Renal cortex interstitium (tissue), 11 donors: ENCODE measurements at regions not wholly inside any gene's neighbourhood (a gene's known extent, or its start where the extent isn't known, plus 50 kb on each side); places are given as distances from the start of the nearest gene placed in this dataset.

ENCODE experiments used
- DNase-seq, 11 donors: peaks; one replicate each; pipeline ENCODE4 v3.0.0-alpha.2; 2013; ENCODE audit warnings: low read depth in 9 of 11, low spot score in 4 of 11; ENCODE audit errors: extremely low read depth in 1 of 11

GRCh38 chr17:79541056-79541850 lies 69.6 kb downstream of the RBFOX3 start:
- DNase-seq: no peak

DNA sequence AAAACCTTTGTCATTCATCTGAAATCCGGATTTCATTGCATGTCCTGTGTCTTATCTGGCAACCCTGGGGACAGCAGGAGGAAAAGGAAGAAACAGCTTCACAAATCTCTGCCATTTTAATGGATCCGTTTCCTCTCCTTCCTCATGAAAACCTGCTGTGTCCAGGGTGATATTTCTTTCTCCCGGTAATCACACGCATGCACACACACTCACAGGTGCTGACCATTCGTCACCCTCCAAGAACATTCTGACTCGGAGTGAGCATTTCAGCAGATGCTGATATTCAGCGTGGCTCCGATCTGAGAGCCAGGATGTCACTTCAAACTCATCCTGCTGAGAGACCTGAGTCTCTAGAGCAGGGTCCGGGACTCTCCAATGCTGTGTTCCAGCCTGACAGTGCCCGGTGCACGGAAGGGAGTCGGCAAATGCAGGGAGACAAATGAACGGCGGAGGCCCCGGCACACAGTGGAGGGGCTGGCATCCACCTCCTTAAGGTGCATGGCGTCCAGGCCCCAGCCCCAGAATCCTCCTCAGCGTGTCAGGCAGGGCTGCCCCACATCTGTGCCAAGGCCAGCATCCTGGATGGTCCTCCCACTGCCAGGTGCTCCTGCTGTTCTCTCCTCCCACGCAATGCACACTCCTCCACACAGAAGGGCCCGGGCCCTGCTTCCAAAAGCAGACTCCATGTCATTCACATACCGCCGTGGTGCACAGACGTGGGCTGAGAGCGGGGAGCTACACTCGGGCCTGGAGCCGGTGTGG lies 70.7 kb downstream of the RBFOX3 start:
- DNase-seq: no peak

- no peak for DNase-seq
Measured at GRCh38 chr17:79538291-79538690, 72.6 kb downstream of the RBFOX3 start.

DNA sequence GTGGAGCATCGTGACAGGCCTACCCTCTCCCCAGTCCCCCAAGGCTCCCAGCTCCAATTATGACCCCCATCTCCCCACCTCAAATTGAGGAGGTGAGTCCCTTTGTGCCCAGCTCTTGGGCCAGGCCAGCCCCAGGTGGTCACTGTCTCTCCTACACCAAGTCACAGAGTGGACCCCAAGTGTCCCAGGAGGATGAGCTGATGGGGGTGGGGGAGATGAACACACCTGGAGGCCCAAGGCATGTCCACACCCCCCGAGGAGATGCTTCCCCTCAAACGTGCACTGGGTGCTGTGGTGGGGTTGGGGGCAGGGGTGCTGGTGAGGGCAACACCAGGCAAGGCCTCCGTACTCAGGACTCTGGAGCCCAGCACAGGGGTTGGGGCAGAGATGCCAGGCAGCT lies 73.2 kb downstream of the RBFOX3 start:
- no peak for DNase-seq

GRCh38 chr17:79537061-79537460 lies 73.8 kb downstream of the RBFOX3 start:
- DNase-seq: no peak

GRCh38 chr17:79536212-79536840 lies 74.5 kb downstream of the RBFOX3 start:
- no peak for DNase-seq

GRCh38 chr17:79535728-79536025 lies 75.2 kb downstream of the RBFOX3 start:
- no peak for DNase-seq

- DNase-seq: no peak
Measured at GRCh38 chr17:79534851-79535727, 75.8 kb downstream of the RBFOX3 start.

DNA sequence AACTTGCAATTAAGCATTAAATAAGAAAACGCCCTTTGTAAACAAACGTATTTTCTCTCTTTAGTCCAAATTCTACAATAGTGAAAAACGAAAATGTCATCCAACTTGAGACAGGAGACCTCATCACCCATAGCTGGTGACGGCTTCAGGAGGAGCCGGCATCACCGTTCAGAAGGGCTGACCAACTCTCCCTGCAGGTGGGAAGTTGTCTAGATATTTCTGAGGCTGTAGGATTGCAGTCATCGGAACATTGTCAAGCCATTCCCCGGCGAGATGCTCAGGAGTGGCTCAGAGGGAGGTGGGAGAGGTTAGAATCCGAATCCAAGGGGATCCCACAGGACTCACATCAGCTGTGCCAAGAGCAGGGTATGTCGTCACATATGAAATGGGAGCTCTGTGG lies 76.7 kb downstream of the RBFOX3 start:
- no peak for DNase-seq

DNA sequence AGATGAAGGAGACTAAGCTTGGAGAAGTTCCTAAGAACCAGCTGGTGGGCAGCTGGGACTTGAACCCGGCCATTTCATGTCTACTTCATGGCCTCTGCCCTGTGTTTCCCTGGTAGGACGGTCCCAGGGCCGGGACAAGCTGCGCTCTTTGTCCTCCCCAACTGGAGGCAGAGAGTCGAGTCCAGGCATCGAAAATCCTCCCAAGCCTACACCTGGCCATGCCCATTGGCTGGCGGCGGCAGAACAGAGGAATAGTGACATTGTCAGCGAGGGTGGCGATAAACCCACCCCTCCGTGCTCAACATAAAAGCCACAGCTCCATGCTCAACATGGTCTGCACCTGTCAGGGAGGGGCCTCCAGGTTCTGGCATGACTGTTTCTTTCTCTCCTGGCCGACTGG lies 77.7 kb downstream of the RBFOX3 start:
- DNase-seq: no peak

GRCh38 chr17:79532107-79532790 lies 78.6 kb downstream of the RBFOX3 start:
- DNase-seq: no peak

DNA sequence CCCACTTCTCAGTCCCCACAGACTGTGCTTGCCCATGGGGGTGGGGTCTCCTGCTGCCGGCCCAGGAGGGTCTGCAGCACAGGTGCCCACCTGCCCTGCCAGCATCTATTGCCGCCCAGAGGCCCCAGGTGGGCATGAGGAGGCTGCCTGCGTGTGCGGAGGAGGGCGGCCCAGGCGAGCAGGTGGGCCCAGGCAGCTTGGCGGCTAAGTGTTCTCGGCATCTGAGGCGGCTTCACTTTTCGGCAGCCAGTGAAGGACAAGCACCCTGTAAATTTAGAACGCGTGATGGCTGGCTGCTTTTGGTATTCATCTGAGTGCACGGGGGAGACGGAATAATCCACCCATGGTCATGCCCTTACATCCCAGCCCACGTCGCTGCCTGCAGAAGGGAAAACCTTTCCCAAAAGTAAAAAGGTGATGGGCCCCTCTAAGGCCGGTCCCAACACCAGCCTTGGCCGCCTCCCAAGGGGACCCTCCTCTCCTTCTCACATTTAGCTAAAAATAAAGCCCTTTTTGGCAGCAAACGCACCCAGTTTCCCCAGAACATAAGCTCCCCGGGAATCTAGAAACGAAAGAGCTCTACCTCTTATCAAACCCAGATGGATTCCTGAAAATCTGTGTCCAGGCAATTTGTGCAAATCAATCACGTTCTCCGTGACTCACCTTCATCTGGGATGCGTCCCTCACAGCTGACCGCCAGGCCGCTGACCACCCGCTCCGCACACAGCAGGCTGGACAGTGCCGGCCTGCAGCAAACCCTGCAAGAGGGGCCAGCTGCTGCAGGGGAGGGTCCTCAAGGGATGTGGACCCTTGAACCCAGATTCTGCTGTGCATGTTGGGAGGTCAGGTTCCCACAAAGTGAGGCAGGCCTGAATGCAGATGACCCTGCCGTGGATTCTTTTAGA lies 79.4 kb downstream of the RBFOX3 start:
- DNase-seq: no peak

GRCh38 chr17:79530361-79531105 lies 80.3 kb downstream of the RBFOX3 start:
- DNase-seq: no peak

DNA sequence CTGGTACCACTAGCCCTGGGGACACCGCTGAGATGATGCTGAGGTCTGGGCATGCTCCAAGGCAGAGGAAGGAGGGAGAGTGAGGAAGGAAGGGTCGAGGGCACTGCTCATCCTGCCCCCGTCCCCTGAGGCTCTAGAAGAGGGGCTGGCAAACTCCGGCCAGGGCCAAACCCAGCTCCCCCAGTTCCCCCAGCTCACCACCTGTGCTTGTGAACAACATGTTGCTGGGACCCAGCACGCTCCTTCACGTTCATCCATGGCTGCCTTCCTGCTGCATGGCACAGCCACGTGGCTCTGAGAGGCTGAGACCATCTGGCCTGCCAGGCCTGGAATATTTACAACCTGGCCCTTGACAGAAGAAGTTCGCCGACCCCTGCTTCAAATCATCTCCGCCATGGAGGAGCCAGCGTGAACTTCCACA lies 81.2 kb downstream of the RBFOX3 start:
- no peak for DNase-seq

DNA sequence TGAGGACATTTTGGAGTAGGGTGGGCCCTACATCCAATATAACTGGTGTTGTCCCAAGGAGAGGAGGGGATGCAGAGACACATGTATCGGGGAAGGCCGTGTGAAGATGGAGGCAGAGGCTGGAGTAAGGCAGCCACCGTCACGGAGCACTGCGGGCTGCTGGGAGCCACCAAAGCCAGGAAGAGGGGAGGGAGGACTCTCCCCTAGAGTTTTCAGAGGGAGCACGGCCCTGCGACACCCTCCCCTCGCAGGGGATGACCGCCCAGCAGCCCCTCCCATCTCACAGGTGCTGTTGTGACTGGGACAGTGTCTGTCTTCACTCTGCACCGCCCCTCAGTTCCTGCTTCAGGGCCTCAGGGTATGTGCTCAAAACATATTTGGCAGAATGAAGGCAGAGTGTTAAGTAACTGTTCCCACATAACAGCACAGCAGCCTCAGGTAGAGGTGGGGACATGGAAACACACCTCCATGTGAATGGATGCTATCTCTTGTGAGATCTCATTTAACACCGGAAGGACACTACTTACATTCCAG lies 82.2 kb downstream of the RBFOX3 start:
- no peak for DNase-seq

GRCh38 chr17:79527306-79527705 lies 83.5 kb downstream of the RBFOX3 start:
- DNase-seq: no peak
